ENCODE measurements at regions not wholly inside any gene's neighbourhood (a gene's known extent, or its start where the extent isn't known, plus 50 kb on each side); places are given as distances from the start of the nearest gene placed in this dataset.

- Histone ChIP-seq H3K79me2 (ENCODE audit: insufficient read depth, low read length) (no peaks in the 10 kb centered on the region), H2AFZ (ENCODE audit: insufficient read depth, low read depth, low read length, poor library complexity, severe bottlenecking) (no peak overlapping the region), H3K4me1 (ENCODE audit: control insufficient read depth in 1 of 2, insufficient read depth in 2 of 2, low read length in 2 of 2) (no peaks in the 10 kb centered on the region), H3K27me3 (ENCODE audit: control insufficient read depth in 2 of 2, insufficient read depth in 2 of 2, low read length in 2 of 2) (no peaks in the 10 kb centered on the region), H3K36me3 (replicated peaks in 1 of 2; ENCODE audit: control insufficient read depth in 1 of 2, insufficient read depth in 2 of 2, low read length in 2 of 2) (no peaks in the 10 kb centered on the region), H3K9me3 (replicated peaks in 1 of 2; ENCODE audit: control insufficient read depth in 1 of 2, insufficient read depth in 1 of 2, low read length in 2 of 2) (no peaks in the 10 kb centered on the region), H3K4me3 (replicated peaks in 1 of 3; ENCODE audit: low read depth in 2 of 3, low read length in 3 of 3) (no peak overlapping the region), H4K20me1 (ENCODE audit: insufficient read depth, low read length) (no peaks in the 10 kb centered on the region), H3K4me2 (replicated peaks; ENCODE audit: extremely low read depth, low read length, poor library complexity, severe bottlenecking) (no peak overlapping the region), H3K27ac (ENCODE audit: low read depth in 1 of 2, low read length in 2 of 2) (no peak overlapping the region), H3K9ac (ENCODE audit: insufficient read depth, low read length, poor library complexity, severe bottlenecking) (no peak overlapping the region)
- Mint-ChIP-seq H3K27ac (no peak overlapping the region), H3K36me3 (no peaks in the 10 kb centered on the region), H3K27me3 (ENCODE audit: low read depth in 3 of 3) (no peaks in the 10 kb centered on the region), H3K4me1 (no peaks in the 10 kb centered on the region), H3K4me3 (no peak overlapping the region), H3K9me3 (no peaks in the 10 kb centered on the region)
- WGBS (ENCODE audit: insufficient coverage), result no CpG with 5 or more reads among the region's 1 CpG
- intact Hi-C loops (cut with micrococcal nuclease), result no loop called here
- DNase-seq, result no peak
- TF ChIP-seq CTCF (IDR thresholded peaks at IDR 0.05), result no peak
These were observed 853.9 kb downstream of the LRRTM4 start for GRCh38 chr2:76668279-76668678.

- Mint-ChIP-seq H3K9me3 (no peaks in the 10 kb centered on the region), H3K27me3 (ENCODE audit: low read depth in 3 of 3) (no peaks in the 10 kb centered on the region), H3K27ac (no peak overlapping the region)
These were observed 854.3 kb downstream of the LRRTM4 start for GRCh38 chr2:76667821-76668271.

More at GRCh38 chr2:76667821-76668271, 854.3 kb downstream of the LRRTM4 start:
- no peaks in the 10 kb centered on the region for H3K79me2 ChIP-seq (ENCODE audit: insufficient read depth, low read length)
- no peak overlapping the region for H3K4me2 ChIP-seq (replicated peaks; ENCODE audit: extremely low read depth, low read length, poor library complexity, severe bottlenecking)
- H3K4me1 ChIP-seq (ENCODE audit: control insufficient read depth in 1 of 2, insufficient read depth in 2 of 2, low read length in 2 of 2), result no peaks in the 10 kb centered on the region
- WGBS (ENCODE audit: insufficient coverage), result 88% methylated on average over 5 of the region's 8 CpGs
- H3K36me3 Mint-ChIP-seq, result no peaks in the 10 kb centered on the region
- DNase-seq, result no peak
- no peaks in the 10 kb centered on the region for H3K9me3 ChIP-seq (replicated peaks in 1 of 2; ENCODE audit: control insufficient read depth in 1 of 2, insufficient read depth in 1 of 2, low read length in 2 of 2)
- intact Hi-C loops (cut with micrococcal nuclease), result no loop called here
- H2AFZ ChIP-seq (ENCODE audit: insufficient read depth, low read depth, low read length, poor library complexity, severe bottlenecking), result no peak overlapping the region
- H4K20me1 ChIP-seq (ENCODE audit: insufficient read depth, low read length), result no peaks in the 10 kb centered on the region
- TF ChIP-seq CTCF (IDR thresholded peaks at IDR 0.05), result no peak
- H3K36me3 ChIP-seq (replicated peaks in 1 of 2; ENCODE audit: control insufficient read depth in 1 of 2, insufficient read depth in 2 of 2, low read length in 2 of 2), result no peaks in the 10 kb centered on the region
- no peak overlapping the region for H3K27ac ChIP-seq (ENCODE audit: low read depth in 1 of 2, low read length in 2 of 2)
- H3K4me3 ChIP-seq (replicated peaks in 1 of 3; ENCODE audit: low read depth in 2 of 3, low read length in 3 of 3), result no peak overlapping the region
- no peak overlapping the region for H3K4me3 Mint-ChIP-seq
- H3K4me1 Mint-ChIP-seq, result no peaks in the 10 kb centered on the region
- no peak overlapping the region for H3K9ac ChIP-seq (ENCODE audit: insufficient read depth, low read length, poor library complexity, severe bottlenecking)
- H3K27me3 ChIP-seq (ENCODE audit: control insufficient read depth in 2 of 2, insufficient read depth in 2 of 2, low read length in 2 of 2), result no peaks in the 10 kb centered on the region
